Psoas muscle (tissue), 7 donors: ENCODE measurements at regions not wholly inside any gene's neighbourhood (a gene's known extent, or its start where the extent isn't known, plus 50 kb on each side); places are given as distances from the start of the nearest gene placed in this dataset.

Source experiments
- ATAC-seq, 4 donors: fragments of 200-7000 bp; cut with Tn5 transposase; one replicate each; pipeline ENCODE4 v1.9.1; 2020; ENCODE audit warnings: moderate library complexity in 3 of 4, mild to moderate bottlenecking in 2 of 4
- DNase-seq, 2 donors: peaks; one replicate each; pipeline ENCODE4 v3.0.0-alpha.2; 2020
- H3K27ac ChIP-seq: fragments of 200-600 bp; one replicate; pipeline ENCODE4 v1.8.0; 2022
- H3K27me3 ChIP-seq, 3 donors: fragments of 200-600 bp in 1 of 3; one replicate each; pipeline versions ENCODE4 v1.6.1 to v1.8.0; 2013 to 2022; ENCODE audit warnings: low read length in 2 of 3, mild to moderate bottlenecking in 2 of 3, moderate library complexity in 1 of 3; ENCODE audit not compliant: insufficient read depth in 3 of 3
- H3K36me3 ChIP-seq, 2 donors: fragments of 200-600 bp in 1 of 2; one replicate each; pipeline versions ENCODE4 v1.6.1 to v1.8.0; 2013 to 2022; ENCODE audit warnings: low read depth in 1 of 2, mild to moderate bottlenecking in 1 of 2, moderate library complexity in 1 of 2; ENCODE audit not compliant: insufficient read depth in 1 of 2
- H3K4me1 ChIP-seq: fragments of 200-600 bp; one replicate; pipeline ENCODE4 v1.8.0; 2022
- H3K4me3 ChIP-seq: fragments of 200-600 bp; one replicate; pipeline ENCODE4 v1.8.0; 2022; ENCODE audit warnings: mild to moderate bottlenecking
- H3K9me3 ChIP-seq: fragments of 200-600 bp; one replicate; pipeline ENCODE4 v1.8.0; 2022
- CTCF ChIP-seq: fragments of 200-600 bp; IDR thresholded peaks from one replicate; pipeline ENCODE4 v1.8.0; 2022; ENCODE audit warnings: antibody characterized with exemption
- WGBS, 3 donors: extraction: QIAGEN DNeasy Blood & Tissue Kit; methylation state at CpG; one replicate each; pipeline versions ENCODE4 v1.1.6 to v1.1.7; 2013; 5-methylcytosine and 5-hydroxymethylcytosine counted together
- intact Hi-C, 2 donors: fragments of 100-400 bp; cut with DNase I; formaldehyde crosslinking; loops; one replicate each; pipeline versions ENCODE4 v1.11.0 to v1.14.2; 2022
- donor health status: healthy with polysubstance abuse.
- donor health status: DM: no; HTN: no; CAD: no; lungs with moderate emphysema.
- donor health status: Bipolar disorder and iron deficiency.
- donor health status: healthy.
- donor health status: DM: yes; HTN: yes; CAD: no.
- donor health status: DM: no; HTN: no; CAD: no.
- donor health status: DM: yes; HTN: yes; CAD: no.

GRCh38 chr6:140772576-140772975, 1360.1 kb upstream of the GJE1 start:
- 63 to 64% (median 64%) methylated on average over 3 of the region's 3 CpGs for WGBS, 3 donors

GRCh38 chr6:140768133-140768532, 1364.6 kb upstream of the GJE1 start:
- no peak for TF ChIP-seq CTCF
- Histone ChIP-seq H3K36me3 (no peaks in the 10 kb centered on the region), H3K27ac (no peak overlapping the region), H3K4me1 (peaks cover under 1% of the 10 kb centered on the region), H3K9me3 (peaks cover 6% of the 10 kb centered on the region), H3K4me3 (no peak overlapping the region), H3K27me3 (no peaks in the 10 kb centered on the region)
- ATAC-seq: no peak
- WGBS, 3 donors: 79 to 98% (median 94%) methylated on average over 3 of the region's 3 CpGs
- intact Hi-C loops: no loop called here
- no peak for DNase-seq

More at GRCh38 chr6:140772576-140772975, 1360.1 kb upstream of the GJE1 start:
- Histone ChIP-seq H3K4me3 (no peak overlapping the region), H3K36me3 (no peaks in the 10 kb centered on the region), H3K27me3 (no peaks in the 10 kb centered on the region), H3K27ac (no peak overlapping the region), H3K9me3 (peaks cover 6% of the 10 kb centered on the region), H3K4me1 (peaks cover 16% of the 10 kb centered on the region)
- TF ChIP-seq CTCF: no peak
- ATAC-seq (no peak), DNase-seq (no peak)
- intact Hi-C loops: no loop called here

- ATAC-seq: no peak
- no peak for TF ChIP-seq CTCF
- intact Hi-C loops: no loop called here
- WGBS, 3 donors: 71 to 90% (median 80%) methylated on average over 2 of the region's 2 CpGs
- Histone ChIP-seq H3K4me1 (no peaks in the 10 kb centered on the region), H3K4me3 (no peak overlapping the region), H3K36me3 (no peaks in the 10 kb centered on the region), H3K27ac (no peak overlapping the region), H3K9me3 (peaks cover 6% of the 10 kb centered on the region), H3K27me3 (no peaks in the 10 kb centered on the region)
- DNase-seq: no peak
These were observed 1365.7 kb upstream of the GJE1 start for GRCh38 chr6:140766999-140767398.

GRCh38 chr6:140758169-140758877, 1374.4 kb upstream of the GJE1 start:
- no peaks in the 10 kb centered on the region for H3K4me1 ChIP-seq
- DNase-seq (no peak), ATAC-seq (no peak)
- intact Hi-C loops: no loop called here
- H3K9me3 ChIP-seq: no peaks in the 10 kb centered on the region
- H3K27me3 ChIP-seq: no peaks in the 10 kb centered on the region
- no peak overlapping the region for H3K27ac ChIP-seq
- H3K4me3 ChIP-seq: no peak overlapping the region
- no peaks in the 10 kb centered on the region for H3K36me3 ChIP-seq
- 44 to 66% (median 50%) methylated on average over 3 of the region's 3 CpGs for WGBS, 3 donors
- no peak for TF ChIP-seq CTCF

GRCh38 chr6:140752234-140752633, 1377.8 kb upstream of the CITED2 start:
- no peak for DNase-seq
- no peak for TF ChIP-seq CTCF
- 88 to 95% (median 95%) methylated on average over 1 of the region's 1 CpG for WGBS, 3 donors
- ATAC-seq: no peak
- H3K27me3 ChIP-seq: no peaks in the 10 kb centered on the region
- no peak overlapping the region for H3K4me3 ChIP-seq
- no peak overlapping the region for H3K27ac ChIP-seq
- no peaks in the 10 kb centered on the region for H3K36me3 ChIP-seq
- intact Hi-C loops: no loop called here
- H3K9me3 ChIP-seq: no peaks in the 10 kb centered on the region
- no peaks in the 10 kb centered on the region for H3K4me1 ChIP-seq
